ENCODE measurements at regions not wholly inside any gene's neighbourhood (a gene's known extent, or its start where the extent isn't known, plus 50 kb on each side); places are given as distances from the start of the nearest gene placed in this dataset.

GRCh38 chr3:27626596-27627118 lies 95.5 kb downstream of the EOMES start:
- DNase-seq (no peak), ATAC-seq (no peak)
- H3K27ac ChIP-seq: no peak overlapping the region
- peaks cover 0 to 34% (median 11%) of the 10 kb centered on the region in 12 donors for H3K4me1 ChIP-seq
- intact Hi-C loops (cut with DNase I): no loop called here
- H3K27me3 ChIP-seq: no peaks in the 10 kb centered on the region
- H3K4me3 ChIP-seq: no peak overlapping the region
- no peaks in the 10 kb centered on the region for H3K36me3 ChIP-seq
- 50 to 62% (median 56%) methylated on average over 8 of the region's 8 CpGs for WGBS, 4 donors
- TF ChIP-seq POLR2A (IDR thresholded peaks at IDR 0.05): no peak
- no peak for TF ChIP-seq CTCF (IDR thresholded peaks at IDR 0.05)
- H3K9me3 ChIP-seq: peaks cover 0 to 3% (median 0%) of the 10 kb centered on the region in 12 donors

- no peak for DNase-seq
- TF ChIP-seq CTCF (IDR thresholded peaks at IDR 0.05) (no peak), POLR2A (IDR thresholded peaks at IDR 0.05) (no peak)
- H3K9me3 ChIP-seq: peaks cover 0 to 8% (median 0%) of the 10 kb centered on the region in 12 donors
- no peak for ATAC-seq
- no peaks in the 10 kb centered on the region for H3K36me3 ChIP-seq
- no peak overlapping the region for H3K4me3 ChIP-seq
- H3K4me1 ChIP-seq: peaks cover 0 to 34% (median 11%) of the 10 kb centered on the region in 12 donors
- H3K27ac ChIP-seq: no peak overlapping the region
- WGBS, 4 donors: 64 to 70% (median 67%) methylated on average over 3 of the region's 3 CpGs
- H3K27me3 ChIP-seq: no peaks in the 10 kb centered on the region
- intact Hi-C loops (cut with DNase I): no loop called here
Measured at GRCh38 chr3:27625864-27626263, 96.3 kb downstream of the EOMES start.

GRCh38 chr3:27623085-27623753 lies 98.9 kb downstream of the EOMES start:
- Histone ChIP-seq H3K27me3 (no peaks in the 10 kb centered on the region), H3K4me3 (no peak overlapping the region), H3K4me1 (peaks cover 0 to 31% (median 11%) of the 10 kb centered on the region in 12 donors), H3K27ac (peak overlapping the region; percentile 0 to 79 (median 66)), H3K9me3 (peaks cover 0 to 8% (median 0%) of the 10 kb centered on the region in 12 donors), H3K36me3 (no peaks in the 10 kb centered on the region)
- TF ChIP-seq CTCF (IDR thresholded peaks at IDR 0.05) (no peak), POLR2A (IDR thresholded peaks at IDR 0.05) (no peak)
- ATAC-seq: peak; percentile 64 to 89 (median 82)
- peak in 2 of 5 donors; percentile 15 to 32 for DNase-seq
- 36 to 55% (median 48%) methylated on average over 4 of the region's 4 CpGs for WGBS, 4 donors
- intact Hi-C loops (cut with DNase I): no loop called here

- TF ChIP-seq POLR2A (IDR thresholded peaks at IDR 0.05): no peak
- TF ChIP-seq CTCF (IDR thresholded peaks at IDR 0.05): no peak
- H3K27me3 ChIP-seq: no peaks in the 10 kb centered on the region
- no peaks in the 10 kb centered on the region for H3K36me3 ChIP-seq
- no peak overlapping the region for H3K4me3 ChIP-seq
- no peak for DNase-seq
- H3K9me3 ChIP-seq: peaks cover 0 to 33% (median 18%) of the 10 kb centered on the region in 12 donors
- WGBS, 4 donors: 75 to 85% (median 81%) methylated on average over 5 of the region's 5 CpGs
- no peak for ATAC-seq
- peaks cover 0 to 2% (median 0%) of the 10 kb centered on the region in 12 donors for H3K4me1 ChIP-seq
- no peak overlapping the region for H3K27ac ChIP-seq
- intact Hi-C loops (cut with DNase I): no loop called here
Measured at GRCh38 chr3:27617552-27617951, 104.6 kb downstream of the EOMES start.

Measured in heart left ventricle (tissue), 16 donors.